Stomach smooth muscle (tissue), 2 donors: ENCODE measurements at regions not wholly inside any gene's neighbourhood (a gene's known extent, or its start where the extent isn't known, plus 50 kb on each side); places are given as distances from the start of the nearest gene placed in this dataset.
"Not testable (repeated sequence)": the region's sequence is repeated elsewhere in the genome, so short reads cannot be mapped to it uniquely, and the experiment has no call there.

Experiments used
- H3K27ac ChIP-seq: one replicate; pipeline ENCODE4 v1.7.0; 2013; ENCODE audit warnings: mild to moderate bottlenecking, low read length, inconsistent platforms
- H3K27me3 ChIP-seq, 2 donors: one replicate each; pipeline ENCODE4 v1.7.0; 2013; ENCODE audit warnings: low read length in 2 of 2; ENCODE audit not compliant: insufficient read depth in 2 of 2, control insufficient read depth in 1 of 2
- H3K36me3 ChIP-seq, 2 donors: one replicate each; pipeline ENCODE4 v1.7.0; 2013; ENCODE audit warnings: low read length in 2 of 2; ENCODE audit not compliant: control insufficient read depth in 2 of 2, insufficient read depth in 2 of 2
- H3K4me1 ChIP-seq: one replicate; pipeline ENCODE4 v1.7.0; 2013; ENCODE audit warnings: low read length; ENCODE audit not compliant: control insufficient read depth, insufficient read depth
- H3K4me3 ChIP-seq, 2 donors: one replicate each; pipeline ENCODE4 v1.7.0; 2013; ENCODE audit warnings: low read length in 2 of 2
- H3K9ac ChIP-seq, 2 donors: one replicate each; pipeline ENCODE4 v1.7.0; 2013; ENCODE audit warnings: low read length in 2 of 2, mild to moderate bottlenecking in 1 of 2
- H3K9me3 ChIP-seq, 2 donors: one replicate each; pipeline ENCODE4 v1.7.0; 2013; ENCODE audit warnings: low read length in 2 of 2; ENCODE audit not compliant: control insufficient read depth in 2 of 2
- donor health status: healthy.
- donor health status: Pancreatic carcinoma.

GRCh38 chr14:58919217-58919616 is 269.2 kb upstream of the DAAM1 start:
- no peaks in the 10 kb centered on the region for H3K9me3 ChIP-seq
- no peak overlapping the region for H3K27ac ChIP-seq
- no peaks in the 10 kb centered on the region for H3K36me3 ChIP-seq
- H3K27me3 ChIP-seq, result no peaks in the 10 kb centered on the region
- no peaks in the 10 kb centered on the region for H3K4me1 ChIP-seq
- no peak overlapping the region for H3K9ac ChIP-seq
- H3K4me3 ChIP-seq, result no peak overlapping the region

- no peaks in the 10 kb centered on the region for H3K4me1 ChIP-seq
- no peaks in the 10 kb centered on the region for H3K27me3 ChIP-seq
- no peak overlapping the region for H3K4me3 ChIP-seq
- H3K27ac ChIP-seq, result no peak overlapping the region
- H3K9me3 ChIP-seq, result no peaks in the 10 kb centered on the region
- H3K36me3 ChIP-seq, result no peaks in the 10 kb centered on the region
- no peak overlapping the region for H3K9ac ChIP-seq
Observed at GRCh38 chr14:58920230-58920629, 268.2 kb upstream of the DAAM1 start.

GRCh38 chr14:58922201-58922940 is 266.1 kb upstream of the DAAM1 start:
- not testable (repeated sequence) for H3K36me3 ChIP-seq, H3K9ac ChIP-seq, H3K27ac ChIP-seq, H3K9me3 ChIP-seq, H3K4me3 ChIP-seq, H3K27me3 ChIP-seq, H3K4me1 ChIP-seq

- Histone ChIP-seq H3K9ac (no peak overlapping the region), H3K4me1 (no peaks in the 10 kb centered on the region), H3K4me3 (no peak overlapping the region), H3K9me3 (no peaks in the 10 kb centered on the region), H3K27ac (no peak overlapping the region), H3K36me3 (no peaks in the 10 kb centered on the region), H3K27me3 (no peaks in the 10 kb centered on the region)
Observed at GRCh38 chr14:58923751-58924405, 264.6 kb upstream of the DAAM1 start.

GRCh38 chr14:58941629-58942028 is 246.8 kb upstream of the DAAM1 start:
- Histone ChIP-seq H3K27ac (no peak overlapping the region), H3K9ac (no peak overlapping the region), H3K27me3 (no peaks in the 10 kb centered on the region), H3K4me1 (no peaks in the 10 kb centered on the region), H3K9me3 (peaks cover 0 to 5% of the 10 kb centered on the region in 2 donors), H3K36me3 (no peaks in the 10 kb centered on the region), H3K4me3 (no peak overlapping the region)

GRCh38 chr14:58942516-58942915 is 246.0 kb upstream of the DAAM1 start:
- H3K4me1 ChIP-seq, result no peaks in the 10 kb centered on the region
- H3K27me3 ChIP-seq, result no peaks in the 10 kb centered on the region
- H3K4me3 ChIP-seq, result no peak overlapping the region
- H3K9me3 ChIP-seq, result peaks cover 0 to 5% of the 10 kb centered on the region in 2 donors
- H3K27ac ChIP-seq, result no peak overlapping the region
- no peaks in the 10 kb centered on the region for H3K36me3 ChIP-seq
- no peak overlapping the region for H3K9ac ChIP-seq

GRCh38 chr14:58944343-58944967 is 244.0 kb upstream of the DAAM1 start:
- Histone ChIP-seq H3K27ac (no peak overlapping the region), H3K9me3 (no peaks in the 10 kb centered on the region), H3K4me1 (no peaks in the 10 kb centered on the region), H3K9ac (no peak overlapping the region), H3K36me3 (no peaks in the 10 kb centered on the region), H3K27me3 (no peaks in the 10 kb centered on the region), H3K4me3 (no peak overlapping the region)

- no peak overlapping the region for H3K27ac ChIP-seq
- no peaks in the 10 kb centered on the region for H3K9me3 ChIP-seq
- no peaks in the 10 kb centered on the region for H3K4me1 ChIP-seq
- H3K27me3 ChIP-seq, result no peaks in the 10 kb centered on the region
- H3K36me3 ChIP-seq, result no peaks in the 10 kb centered on the region
- no peak overlapping the region for H3K4me3 ChIP-seq
- no peak overlapping the region for H3K9ac ChIP-seq
Observed at GRCh38 chr14:58944968-58945356, 243.5 kb upstream of the DAAM1 start.

- H3K36me3 ChIP-seq, result no peaks in the 10 kb centered on the region
- no peak overlapping the region for H3K27ac ChIP-seq
- no peaks in the 10 kb centered on the region for H3K27me3 ChIP-seq
- no peaks in the 10 kb centered on the region for H3K9me3 ChIP-seq
- no peak overlapping the region for H3K4me3 ChIP-seq
- H3K9ac ChIP-seq, result no peak overlapping the region
- no peaks in the 10 kb centered on the region for H3K4me1 ChIP-seq
Observed at GRCh38 chr14:58946431-58946830, 242.0 kb upstream of the DAAM1 start.

- Histone ChIP-seq H3K4me3 (no peak overlapping the region), H3K27me3 (no peaks in the 10 kb centered on the region), H3K9me3 (no peaks in the 10 kb centered on the region), H3K36me3 (no peaks in the 10 kb centered on the region), H3K27ac (no peak overlapping the region), H3K4me1 (no peaks in the 10 kb centered on the region), H3K9ac (no peak overlapping the region)
Observed at GRCh38 chr14:58947156-58947555, 241.3 kb upstream of the DAAM1 start.
